Heart right ventricle (tissue), 16 donors: ENCODE measurements at regions not wholly inside any gene's neighbourhood (a gene's known extent, or its start where the extent isn't known, plus 50 kb on each side); places are given as distances from the start of the nearest gene placed in this dataset.

Experiments
- ATAC-seq, 8 donors: fragments of 200-7000 bp; cut with Tn5 transposase; one replicate each; pipeline ENCODE4 v1.9.1; 2020; ENCODE audit warnings: mild to moderate bottlenecking in 8 of 8, moderate library complexity in 8 of 8, moderate number of reproducible peaks in 1 of 8
- DNase-seq, 2 donors: peaks; one replicate each; pipeline ENCODE4 v3.0.0-alpha.2; 2020
- H3K27ac ChIP-seq, 10 donors: fragments of 200-600 bp; sonication (generic) in 2 of 10; one replicate each; pipeline versions ENCODE4 v1.5.0 to v1.8.0; 2020 to 2022; ENCODE audit warnings: mild to moderate bottlenecking in 3 of 10
- H3K27me3 ChIP-seq, 7 donors: fragments of 200-600 bp; one replicate each; pipeline ENCODE4 v1.8.0; 2021 to 2022; ENCODE audit warnings: mild to moderate bottlenecking in 2 of 7
- H3K36me3 ChIP-seq, 9 donors: fragments of 200-600 bp; sonication (generic) in 1 of 9; one replicate each; pipeline versions ENCODE4 v1.5.0 to v1.8.0; 2020 to 2022; ENCODE audit warnings: mild to moderate bottlenecking in 2 of 9
- H3K4me1 ChIP-seq, 9 donors: fragments of 200-600 bp; sonication (generic) in 1 of 9; one replicate each; pipeline versions ENCODE4 v1.5.0 to v1.8.0; 2020 to 2022; ENCODE audit warnings: mild to moderate bottlenecking in 4 of 9
- H3K4me3 ChIP-seq, 10 donors: fragments of 200-600 bp; sonication (generic) in 2 of 10; one replicate each; pipeline versions ENCODE4 v1.5.0 to v1.8.0; 2020 to 2022; ENCODE audit warnings: mild to moderate bottlenecking in 7 of 10, moderate library complexity in 2 of 10
- H3K9me3 ChIP-seq, 11 donors: fragments of 200-600 bp in 10 of 11; sonication (generic) in 2 of 11; one replicate each; pipeline versions ENCODE4 v1.5.0 to v1.8.0; 2013 to 2022; ENCODE audit warnings: mild to moderate bottlenecking in 2 of 11, control low read depth in 1 of 11, moderate library complexity in 1 of 11
- WGBS, 2 donors: extraction: QIAGEN DNeasy Blood & Tissue Kit; methylation state at CpG; one replicate each; pipeline ENCODE4 v1.1.7; 2013; ENCODE audit warnings: inconsistent platforms in 1 of 2; 5-methylcytosine and 5-hydroxymethylcytosine counted together
- intact Hi-C, 10 donors: fragments of 100-400 bp; cut with DNase I; formaldehyde crosslinking; loops; one replicate each; pipeline versions ENCODE4 v1.11.1 to v1.14.2; 2022
- TF ChIP-seq, protein P1 (sequence below), 9 donors: fragments of 200-600 bp; sonication (generic) in 2 of 9; IDR thresholded peaks; one replicate each; pipeline versions ENCODE4 v1.5.0 to v1.8.0; 2021 to 2022; ENCODE audit warnings: antibody characterized with exemption in 9 of 9, mild to moderate bottlenecking in 5 of 9, moderate library complexity in 1 of 9
- donor health status: Arrhythmogenic right ventricular cardiomyopathy.
- donor health status: ischemic (EF 13 %, LVEDD 7.1; RV severe dilation, severe dysfunction).
- donor health status: healthy with polysubstance abuse.
- donor health status: DM: no; HTN: yes; CAD: no.
- donor health status: DM: no; HTN: no; CAD: no.
- donor health status: ischemic (EF 25% LVEDD 6.9; RV normal size, moderate dysfunction).
- donor health status: ischemic (EF 25% LVEDD 5.7; RV mildly dilated, moderate dysfunction).
- donor health status: healthy.
- donor health status: DM: yes; HTN: yes; CAD: no.
- donor health status: Ischemic cardiomyopathy.
- donor health status: ischemic (EF 35%, LVEDD 5.7; RV mildly dilated, moderate dysfunction).
- donor health status: nonischemic (EF 11% LVEDD 7.7; RV severe dilation, severe dysfunction).
- donor health status: DM: yes; HTN: yes; CAD: no.
- donor health status: PGD.
- donor health status: ischemic (EF 29% LVEDD 5.4; RV normal size, mild dysfunction).
- donor health status: nonischemic (EF 23%, LVEDD 6.1; RV moderate dilation, normal function).

- Histone ChIP-seq H3K9me3 (no peaks in the 10 kb centered on the region), H3K4me3 (peak overlapping the region in 1 of 10 donors; percentile 28), H3K36me3 (no peaks in the 10 kb centered on the region), H3K4me1 (peaks cover 0 to 4% (median 0%) of the 10 kb centered on the region in 9 donors), H3K27ac (peak overlapping the region in 1 of 10 donors; percentile 75), H3K27me3 (no peaks in the 10 kb centered on the region)
- intact Hi-C loops = no loop called here
- DNase-seq (no peak), ATAC-seq (no peak)
- 82 to 87% methylated on average over 5 of the region's 5 CpGs for WGBS, 2 donors
- TF ChIP-seq, protein P1, sequence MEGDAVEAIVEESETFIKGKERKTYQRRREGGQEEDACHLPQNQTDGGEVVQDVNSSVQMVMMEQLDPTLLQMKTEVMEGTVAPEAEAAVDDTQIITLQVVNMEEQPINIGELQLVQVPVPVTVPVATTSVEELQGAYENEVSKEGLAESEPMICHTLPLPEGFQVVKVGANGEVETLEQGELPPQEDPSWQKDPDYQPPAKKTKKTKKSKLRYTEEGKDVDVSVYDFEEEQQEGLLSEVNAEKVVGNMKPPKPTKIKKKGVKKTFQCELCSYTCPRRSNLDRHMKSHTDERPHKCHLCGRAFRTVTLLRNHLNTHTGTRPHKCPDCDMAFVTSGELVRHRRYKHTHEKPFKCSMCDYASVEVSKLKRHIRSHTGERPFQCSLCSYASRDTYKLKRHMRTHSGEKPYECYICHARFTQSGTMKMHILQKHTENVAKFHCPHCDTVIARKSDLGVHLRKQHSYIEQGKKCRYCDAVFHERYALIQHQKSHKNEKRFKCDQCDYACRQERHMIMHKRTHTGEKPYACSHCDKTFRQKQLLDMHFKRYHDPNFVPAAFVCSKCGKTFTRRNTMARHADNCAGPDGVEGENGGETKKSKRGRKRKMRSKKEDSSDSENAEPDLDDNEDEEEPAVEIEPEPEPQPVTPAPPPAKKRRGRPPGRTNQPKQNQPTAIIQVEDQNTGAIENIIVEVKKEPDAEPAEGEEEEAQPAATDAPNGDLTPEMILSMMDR (IDR thresholded peaks at IDR 0.05) = no peak
Observed at GRCh38 chr7:41459183-41459582, 243.7 kb downstream of the INHBA start.

GRCh38 chr7:41457832-41458437 lies 245.0 kb downstream of the INHBA start:
- TF ChIP-seq, protein P1 (IDR thresholded peaks at IDR 0.05) = no peak
- DNase-seq = no peak

DNA sequence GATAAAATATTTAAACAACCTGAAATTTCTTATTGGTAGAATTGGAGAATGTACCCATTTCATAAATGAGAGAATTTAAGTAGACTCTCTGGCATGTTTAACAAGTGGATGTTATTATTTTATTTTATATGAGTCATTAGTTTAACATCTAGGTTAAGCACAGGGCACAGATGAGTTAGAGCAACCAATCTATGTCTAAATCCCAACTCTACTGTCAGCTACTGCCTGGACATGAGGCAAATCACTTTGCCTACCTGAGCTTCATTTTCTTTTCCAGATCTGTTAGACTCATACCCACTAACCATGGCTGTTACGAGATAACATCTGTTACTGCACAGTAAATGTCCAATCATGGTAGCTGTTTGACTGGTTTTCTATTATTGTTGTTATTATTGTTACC lies 251.1 kb downstream of the INHBA start:
- Histone ChIP-seq H3K27ac (no peak overlapping the region), H3K4me3 (no peak overlapping the region), H3K36me3 (no peaks in the 10 kb centered on the region), H3K4me1 (peaks cover 2 to 15% (median 10%) of the 10 kb centered on the region in 9 donors), H3K27me3 (no peaks in the 10 kb centered on the region), H3K9me3 (no peaks in the 10 kb centered on the region)
- DNase-seq = no peak
- TF ChIP-seq, protein P1 (IDR thresholded peaks at IDR 0.05) = no peak
- intact Hi-C loops = no loop called here
- ATAC-seq = no peak
- 94 to 95% methylated on average over 1 of the region's 1 CpG for WGBS, 2 donors

More at GRCh38 chr7:41457832-41458437, 245.0 kb downstream of the INHBA start:
- peaks cover 0 to 4% (median 0%) of the 10 kb centered on the region in 9 donors for H3K4me1 ChIP-seq
- H3K27ac ChIP-seq = no peak overlapping the region
- ATAC-seq = no peak
- intact Hi-C loops = no loop called here
- no peaks in the 10 kb centered on the region for H3K27me3 ChIP-seq
- H3K9me3 ChIP-seq = no peaks in the 10 kb centered on the region
- no peak overlapping the region for H3K4me3 ChIP-seq
- no peaks in the 10 kb centered on the region for H3K36me3 ChIP-seq

- H3K4me3 ChIP-seq = no peak overlapping the region
- 88 to 95% methylated on average over 5 of the region's 5 CpGs for WGBS, 2 donors
- no peaks in the 10 kb centered on the region for H3K9me3 ChIP-seq
- no peak overlapping the region for H3K27ac ChIP-seq
- no peaks in the 10 kb centered on the region for H3K36me3 ChIP-seq
- TF ChIP-seq, protein P1 (IDR thresholded peaks at IDR 0.05) = no peak
- no peaks in the 10 kb centered on the region for H3K27me3 ChIP-seq
- intact Hi-C loops = no loop called here
- ATAC-seq (no peak), DNase-seq (no peak)
- peaks cover 2 to 20% (median 10%) of the 10 kb centered on the region in 9 donors for H3K4me1 ChIP-seq
Observed at GRCh38 chr7:41449694-41450093, 253.2 kb downstream of the INHBA start.
